Adrenal gland (tissue), 9 donors: ENCODE measurements at regions not wholly inside any gene's neighbourhood (a gene's known extent, or its start where the extent isn't known, plus 50 kb on each side); places are given as distances from the start of the nearest gene placed in this dataset.

Experiments used
- DNase-seq, 7 donors: peaks; one replicate each; pipeline ENCODE4 v3.0.0-alpha.2; 2019 to 2020
- H3K27ac ChIP-seq, 5 donors: fragments of 200-600 bp; sonication (generic) in 4 of 5; 1 replicate in 3 of 5; 2 replicates in 2 of 5; pipeline versions ENCODE4 v1.5.1 to v1.8.0; 2016 to 2020; ENCODE audit warnings: mild to moderate bottlenecking in 1 of 5
- H3K27me3 ChIP-seq: fragments of 200-600 bp; 2 replicates; pipeline ENCODE4 v1.8.0; 2021
- H3K36me3 ChIP-seq, 2 donors: fragments of 200-600 bp; replicated peaks in 1 of 2; 1 replicate in 1 of 2; 2 replicates in 1 of 2; pipeline versions ENCODE4 v1.5.1 to v1.8.0; 2018 to 2022
- H3K4me1 ChIP-seq, 2 donors: fragments of 200-600 bp; replicated peaks in 1 of 2; 1 replicate in 1 of 2; 2 replicates in 1 of 2; pipeline versions ENCODE4 v1.5.1 to v1.8.0; 2018 to 2021
- H3K4me3 ChIP-seq, 4 donors: fragments of 200-600 bp; sonication (generic) in 3 of 4; one replicate each; pipeline ENCODE4 v1.5.1; 2016 to 2018
- H3K9me3 ChIP-seq, 3 donors: fragments of 200-600 bp; sonication (generic) in 1 of 3; replicated peaks in 1 of 3; 1 replicate in 2 of 3; 2 replicates in 1 of 3; pipeline versions ENCODE4 v1.5.1 to v1.8.0; 2016 to 2021
- CTCF ChIP-seq, 6 experiments: fragments of 450-650 bp in 4 of 6; fragments of 200-600 bp in 2 of 6; sonication (generic) in 1 of 6; IDR thresholded peaks; 1 replicate in 5 of 6; 2 replicates in 1 of 6; pipeline versions ENCODE4 v1.5.1 to v1.8.0; 2016 to 2021; ENCODE audit warnings: antibody characterized with exemption in 6 of 6, mild to moderate bottlenecking in 2 of 6, moderate library complexity in 1 of 6
- POLR2A ChIP-seq, 2 donors: fragments of 450-650 bp; IDR thresholded peaks; one replicate each; pipeline ENCODE4 v1.6.1; 2017; ENCODE audit warnings: antibody characterized with exemption in 2 of 2, mild to moderate bottlenecking in 2 of 2, moderate library complexity in 1 of 2
- WGBS, 4 donors: extraction: QIAGEN DNeasy Blood & Tissue Kit in 2 of 4; methylation state at CpG; one replicate each; pipeline versions ENCODE4 v1.1.5 to v1.1.7; 2013 to 2017; 5-methylcytosine and 5-hydroxymethylcytosine counted together
- intact Hi-C, 2 donors: fragments of 100-400 bp; cut with DNase I; formaldehyde crosslinking; loops; one replicate each; pipeline versions ENCODE4 v1.14.1 to v1.15.0; 2022 to 2023
- donor health status: healthy with polysubstance abuse.
- donor health status: Bipolar disorder and iron deficiency.
- donor health status: DM: yes; HTN: yes; CAD: no.
- donor health status: DM: no; HTN: no; CAD: no.
- donor health status: DM: no; HTN: no; CAD: no.

GRCh38 chr2:101528501-101528900 is 53.6 kb upstream of the RFX8 start:
- intact Hi-C loops, result no loop called here
- no peaks in the 10 kb centered on the region for H3K9me3 ChIP-seq
- no peak for DNase-seq

GRCh38 chr2:101524806-101525430 is 50.0 kb upstream of the RFX8 start:
- H3K4me1 ChIP-seq, result no peaks in the 10 kb centered on the region
- no peaks in the 10 kb centered on the region for H3K9me3 ChIP-seq
- intact Hi-C loops, result no loop called here
- no peak for DNase-seq
- no peaks in the 10 kb centered on the region for H3K36me3 ChIP-seq
- H3K27me3 ChIP-seq, result peaks cover 2% of the 10 kb centered on the region
- no peak for TF ChIP-seq POLR2A (IDR thresholded peaks at IDR 0.05)
- H3K4me3 ChIP-seq, result no peak overlapping the region
- no peak overlapping the region for H3K27ac ChIP-seq
- 73 to 84% (median 77%) methylated on average over 6 of the region's 6 CpGs for WGBS, 4 donors

More at GRCh38 chr2:101528501-101528900, 53.6 kb upstream of the RFX8 start:
- TF ChIP-seq POLR2A (IDR thresholded peaks at IDR 0.05) (no peak), CTCF (IDR thresholded peaks at IDR 0.05) (no peak)
- H3K4me3 ChIP-seq, result no peak overlapping the region
- H3K27ac ChIP-seq, result no peak overlapping the region
- 88 to 94% (median 93%) methylated on average over 4 of the region's 4 CpGs for WGBS, 4 donors
- H3K4me1 ChIP-seq, result no peaks in the 10 kb centered on the region
- no peaks in the 10 kb centered on the region for H3K36me3 ChIP-seq
- no peaks in the 10 kb centered on the region for H3K27me3 ChIP-seq
